Naive B cell (primary cell): ENCODE measurements at regions not wholly inside any gene's neighbourhood (a gene's known extent, or its start where the extent isn't known, plus 50 kb on each side); places are given as distances from the start of the nearest gene placed in this dataset.

Experiments used
- ATAC-seq, 2 donors: fragments of 150-1000 bp; cut with Tn5 transposase; 2 replicates each; pipeline ENCODE4 v1.10.0; 2021; ENCODE audit warnings: low read depth in 2 of 2, mild to moderate bottlenecking in 2 of 2, moderate library complexity in 2 of 2
- DNase-seq: peaks from one replicate; pipeline ENCODE4 v3.0.0; 2022
- H3K27ac Mint-ChIP-seq, 6 donors: one replicate each; pipeline ENCODE4 v1.8.0; 2020 to 2022; ENCODE audit warnings: mild to moderate bottlenecking in 6 of 6, mixed read lengths in 6 of 6, moderate library complexity in 5 of 6, inconsistent platforms in 2 of 6
- H3K27me3 Mint-ChIP-seq, 3 donors: one replicate each; pipeline ENCODE4 v1.8.0; 2021 to 2022; ENCODE audit warnings: mixed read lengths in 3 of 3, mild to moderate bottlenecking in 1 of 3
- H3K36me3 Mint-ChIP-seq, 2 donors: one replicate each; pipeline ENCODE4 v1.8.0; 2020 to 2022; ENCODE audit warnings: mixed read lengths in 2 of 2, inconsistent platforms in 1 of 2, mild to moderate bottlenecking in 1 of 2
- H3K4me1 Mint-ChIP-seq, 3 donors: one replicate each; pipeline ENCODE4 v1.8.0; 2020 to 2022; ENCODE audit warnings: mixed read lengths in 3 of 3, inconsistent platforms in 1 of 3, mild to moderate bottlenecking in 1 of 3, moderate library complexity in 1 of 3
- H3K4me3 Mint-ChIP-seq, 8 donors: one replicate each; pipeline ENCODE4 v1.8.0; 2020 to 2022; ENCODE audit warnings: mild to moderate bottlenecking in 8 of 8, mixed read lengths in 8 of 8, moderate library complexity in 8 of 8, inconsistent platforms in 2 of 8
- H3K9me3 Mint-ChIP-seq, 7 donors: one replicate each; pipeline ENCODE4 v1.8.0; 2020 to 2022; ENCODE audit warnings: mixed read lengths in 7 of 7, mild to moderate bottlenecking in 5 of 7, inconsistent platforms in 2 of 7, moderate library complexity in 1 of 7

DNA sequence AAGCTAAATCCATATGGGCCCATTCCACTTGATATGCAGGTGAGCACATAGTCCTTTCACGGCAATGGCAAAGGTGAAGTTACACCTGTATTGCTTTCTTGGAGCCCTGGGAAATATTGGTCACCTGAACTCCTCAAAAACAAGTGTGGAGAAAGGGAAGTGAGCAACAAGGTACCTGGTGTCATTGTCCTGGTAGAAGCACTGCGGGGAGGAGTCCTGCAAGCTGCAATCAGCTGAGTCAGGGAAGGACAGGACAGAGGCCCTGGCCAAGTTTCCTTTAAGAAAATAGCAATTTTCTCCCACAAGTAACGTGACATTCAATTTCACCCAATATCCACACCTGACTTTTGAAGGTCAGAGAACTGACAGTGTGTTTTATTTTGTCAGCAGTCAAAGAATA, 389.1 kb downstream of the IRS2 start:
- ATAC-seq = no peak
- DNase-seq = no peak
- Mint-ChIP-seq H3K27me3 (peaks cover 0 to 15% (median 0%) of the 10 kb centered on the region in 3 donors), H3K9me3 (peaks cover 0 to 14% (median 4%) of the 10 kb centered on the region in 7 donors), H3K36me3 (no peaks in the 10 kb centered on the region), H3K4me1 (no peaks in the 10 kb centered on the region), H3K4me3 (no peak overlapping the region), H3K27ac (no peak overlapping the region)

GRCh38 chr13:109396266-109396665, 390.1 kb downstream of the IRS2 start:
- peaks cover 0 to 15% (median 0%) of the 10 kb centered on the region in 3 donors for H3K27me3 Mint-ChIP-seq
- H3K4me3 Mint-ChIP-seq = no peak overlapping the region
- ATAC-seq (no peak), DNase-seq (no peak)
- H3K9me3 Mint-ChIP-seq = peaks cover 0 to 18% (median 3%) of the 10 kb centered on the region in 7 donors
- H3K36me3 Mint-ChIP-seq = no peaks in the 10 kb centered on the region
- no peak overlapping the region for H3K27ac Mint-ChIP-seq
- no peaks in the 10 kb centered on the region for H3K4me1 Mint-ChIP-seq

DNA sequence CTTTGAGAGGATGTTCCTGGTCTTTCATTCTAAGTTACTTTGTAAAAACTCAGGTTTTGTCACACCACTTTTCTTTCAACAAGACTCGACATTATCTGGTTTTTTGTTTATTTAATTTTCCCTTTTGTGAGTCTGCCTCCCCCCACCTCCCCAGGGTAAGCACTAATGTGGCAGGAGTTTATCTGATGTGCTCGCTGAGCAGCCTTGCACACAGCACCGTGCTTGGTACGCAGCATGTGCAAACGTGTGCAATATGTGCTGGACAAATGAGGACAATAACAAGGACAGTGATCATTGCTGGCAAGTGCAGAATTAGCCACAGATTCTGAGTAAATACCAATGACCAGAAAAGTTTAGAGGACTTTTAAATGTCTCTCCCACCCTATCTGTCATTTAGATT, 391.4 kb downstream of the IRS2 start:
- H3K9me3 Mint-ChIP-seq = peaks cover 0 to 18% (median 4%) of the 10 kb centered on the region in 7 donors
- no peak for DNase-seq
- no peak overlapping the region for H3K27ac Mint-ChIP-seq
- no peak for ATAC-seq
- H3K36me3 Mint-ChIP-seq = no peaks in the 10 kb centered on the region
- no peak overlapping the region for H3K4me3 Mint-ChIP-seq
- no peaks in the 10 kb centered on the region for H3K4me1 Mint-ChIP-seq
- peaks cover 0 to 15% (median 0%) of the 10 kb centered on the region in 3 donors for H3K27me3 Mint-ChIP-seq

DNA sequence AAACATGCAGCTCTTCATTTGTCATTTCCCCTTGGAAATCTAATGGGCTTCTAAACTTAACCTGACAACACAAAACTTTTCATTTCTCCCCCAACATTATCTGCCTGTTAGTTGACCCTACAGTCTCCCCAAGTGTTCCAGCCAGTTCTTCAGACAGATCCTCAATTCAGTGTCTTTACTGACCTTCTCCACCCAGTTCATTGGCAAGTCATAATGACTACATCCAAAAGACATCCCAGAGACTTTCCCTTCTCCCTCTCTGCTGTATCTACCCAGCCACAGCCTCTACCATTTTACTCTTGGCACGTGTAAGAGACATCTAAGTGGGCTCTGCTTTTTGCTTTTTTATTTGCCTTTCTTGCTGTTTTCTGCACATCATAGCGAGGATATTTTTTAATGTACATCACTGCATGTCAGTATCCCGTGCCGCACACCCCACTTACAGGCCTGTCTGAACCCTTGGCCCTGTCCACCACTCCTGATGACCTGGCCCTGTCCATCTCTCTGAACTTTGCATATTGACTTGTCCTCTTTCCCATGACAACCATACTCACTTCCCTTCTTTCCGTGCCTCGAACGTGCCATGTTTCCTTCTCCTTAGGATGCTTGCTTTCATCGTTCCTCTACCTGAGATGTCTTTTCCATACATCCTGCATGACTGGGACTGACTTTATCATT, 391.9 kb downstream of the IRS2 start:
- DNase-seq = no peak
- no peak for ATAC-seq
- Mint-ChIP-seq H3K4me1 (no peaks in the 10 kb centered on the region), H3K27me3 (peaks cover 0 to 15% (median 0%) of the 10 kb centered on the region in 3 donors), H3K9me3 (peaks cover 0 to 18% (median 4%) of the 10 kb centered on the region in 7 donors), H3K27ac (no peak overlapping the region), H3K36me3 (no peaks in the 10 kb centered on the region), H3K4me3 (no peak overlapping the region)

DNA sequence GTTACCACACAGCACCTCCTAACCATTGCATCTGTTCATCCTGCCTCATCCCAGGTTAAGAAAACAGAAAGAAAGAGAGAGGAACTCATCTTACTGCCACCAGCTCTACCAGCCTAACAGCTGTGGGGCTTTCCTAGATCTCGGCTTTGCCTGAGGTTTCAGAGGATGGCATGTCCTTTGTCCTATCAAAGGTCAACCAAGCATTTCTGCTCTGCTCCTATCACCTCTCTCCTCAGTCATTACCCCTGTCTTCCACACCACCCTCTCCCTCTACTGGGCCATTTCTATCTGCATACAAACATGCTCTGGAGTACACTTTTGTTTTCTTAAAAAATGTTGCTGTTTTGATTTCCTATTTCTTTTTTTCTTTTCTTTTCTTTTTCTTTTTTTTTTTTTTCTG, 393.3 kb downstream of the IRS2 start:
- Mint-ChIP-seq H3K4me1 (no peaks in the 10 kb centered on the region), H3K4me3 (no peak overlapping the region), H3K27ac (no peak overlapping the region), H3K27me3 (peaks cover 0 to 8% (median 0%) of the 10 kb centered on the region in 3 donors), H3K9me3 (peaks cover 0 to 18% (median under 1%) of the 10 kb centered on the region in 7 donors), H3K36me3 (no peaks in the 10 kb centered on the region)
- no peak for DNase-seq
- no peak for ATAC-seq

- H3K9me3 Mint-ChIP-seq = peaks cover 0 to 14% (median 1%) of the 10 kb centered on the region in 7 donors
- H3K27ac Mint-ChIP-seq = no peak overlapping the region
- DNase-seq = no peak
- H3K27me3 Mint-ChIP-seq = peaks cover 0 to 4% (median 0%) of the 10 kb centered on the region in 3 donors
- H3K4me1 Mint-ChIP-seq = no peaks in the 10 kb centered on the region
- H3K4me3 Mint-ChIP-seq = no peak overlapping the region
- no peaks in the 10 kb centered on the region for H3K36me3 Mint-ChIP-seq
- no peak for ATAC-seq
Observed at GRCh38 chr13:109390391-109390790, 396.0 kb downstream of the IRS2 start.

- Mint-ChIP-seq H3K4me1 (no peaks in the 10 kb centered on the region), H3K27me3 (peaks cover 0 to 6% (median 0%) of the 10 kb centered on the region in 3 donors), H3K4me3 (no peak overlapping the region), H3K36me3 (no peaks in the 10 kb centered on the region), H3K27ac (no peak overlapping the region), H3K9me3 (peaks cover 0 to 14% (median 2%) of the 10 kb centered on the region in 7 donors)
- ATAC-seq (no peak), DNase-seq (no peak)
Observed at GRCh38 chr13:109389892-109390345, 396.5 kb downstream of the IRS2 start.

DNA sequence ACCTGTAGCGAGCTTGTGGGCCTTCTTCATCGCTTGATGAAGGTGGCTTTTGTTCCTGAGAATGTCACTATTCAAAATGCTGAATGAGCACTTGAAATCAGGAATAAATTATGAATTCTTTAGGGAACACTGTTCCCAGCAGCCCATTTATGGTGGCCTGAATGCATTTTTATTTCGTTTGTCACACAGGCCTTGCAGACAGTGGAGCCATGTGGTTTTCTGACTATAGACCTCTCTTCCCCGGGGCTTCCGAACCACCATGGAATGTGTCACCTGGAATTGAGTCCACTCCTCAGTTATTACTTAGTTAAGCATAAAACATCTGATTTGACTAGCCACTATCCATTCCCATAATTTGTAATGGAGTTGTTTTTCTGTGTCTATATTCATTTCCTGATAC, 396.9 kb downstream of the IRS2 start:
- Mint-ChIP-seq H3K36me3 (no peaks in the 10 kb centered on the region), H3K4me1 (no peaks in the 10 kb centered on the region), H3K27ac (no peak overlapping the region), H3K9me3 (peaks cover 0 to 14% (median 2%) of the 10 kb centered on the region in 7 donors), H3K4me3 (no peak overlapping the region), H3K27me3 (peaks cover 0 to 4% (median 0%) of the 10 kb centered on the region in 3 donors)
- DNase-seq (no peak), ATAC-seq (no peak)

- DNase-seq = no peak
- Mint-ChIP-seq H3K27me3 (peaks cover 0 to 4% (median 0%) of the 10 kb centered on the region in 3 donors), H3K27ac (no peak overlapping the region)
Observed at GRCh38 chr13:109387471-109387870, 398.9 kb downstream of the IRS2 start.

DNA sequence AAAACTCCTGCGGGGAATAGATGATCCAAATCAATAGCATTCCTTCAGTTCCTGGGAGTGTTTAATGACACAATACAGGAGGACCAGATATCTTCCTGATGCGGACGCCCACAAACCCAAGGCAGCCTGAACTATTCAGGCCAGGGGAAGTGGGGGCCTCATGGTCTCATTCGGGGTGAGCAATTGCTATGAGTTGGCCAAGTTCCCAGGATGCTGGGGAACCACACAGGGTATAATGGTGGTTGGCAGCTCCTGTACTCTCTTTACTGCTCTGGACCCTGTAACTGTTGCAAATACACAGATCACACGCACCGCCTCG, 401.2 kb downstream of the IRS2 start:
- ATAC-seq (no peak), DNase-seq (no peak)
- H3K36me3 Mint-ChIP-seq = no peaks in the 10 kb centered on the region
- peaks cover 0 to 4% (median 0%) of the 10 kb centered on the region in 3 donors for H3K27me3 Mint-ChIP-seq
- no peak overlapping the region for H3K27ac Mint-ChIP-seq
- no peak overlapping the region for H3K4me3 Mint-ChIP-seq
- H3K9me3 Mint-ChIP-seq = peaks cover 0 to 5% (median 2%) of the 10 kb centered on the region in 7 donors
- H3K4me1 Mint-ChIP-seq = no peaks in the 10 kb centered on the region

More at GRCh38 chr13:109387471-109387870, 398.9 kb downstream of the IRS2 start:
- Mint-ChIP-seq H3K4me3 (no peak overlapping the region), H3K36me3 (no peaks in the 10 kb centered on the region), H3K4me1 (no peaks in the 10 kb centered on the region), H3K9me3 (peaks cover 0 to 10% (median 2%) of the 10 kb centered on the region in 7 donors)
- no peak for ATAC-seq

DNA sequence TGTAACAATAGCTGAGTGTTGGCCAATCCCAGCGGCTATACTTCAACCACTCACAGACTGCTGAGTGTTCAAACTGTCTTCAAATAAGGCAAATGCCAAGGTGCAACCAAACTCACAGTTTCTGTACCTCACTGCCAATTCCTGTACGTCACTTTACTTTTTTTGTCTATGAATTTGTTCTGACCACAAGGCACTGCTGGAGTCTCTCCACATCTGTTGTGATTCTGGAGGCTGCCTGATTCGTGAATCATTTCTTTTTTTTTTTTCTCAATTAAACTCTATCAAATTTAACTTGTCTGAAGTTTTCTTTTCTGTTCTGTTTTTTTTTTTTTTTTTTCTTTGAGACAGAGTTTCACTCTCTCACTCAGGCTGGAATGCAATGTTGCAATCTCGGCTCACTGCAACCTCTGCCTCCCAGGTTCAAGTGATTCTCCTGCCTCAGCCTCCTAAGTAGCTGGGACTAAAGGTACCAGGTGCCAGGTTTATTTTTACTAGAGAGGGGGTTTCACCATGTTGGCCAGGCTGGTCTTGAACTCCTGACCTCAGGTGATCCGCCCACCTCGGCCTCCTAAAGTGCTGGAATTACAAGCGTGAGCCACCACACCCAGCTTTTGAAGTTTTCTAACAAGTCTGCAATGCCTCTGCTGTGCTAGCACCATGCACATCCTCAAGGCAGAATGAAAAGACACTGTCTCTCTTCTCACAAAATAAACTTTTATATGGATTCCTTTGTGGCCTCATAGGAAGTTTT, 401.7 kb downstream of the IRS2 start:
- peaks cover 0 to 6% (median 0%) of the 10 kb centered on the region in 3 donors for H3K27me3 Mint-ChIP-seq
- ATAC-seq (no peak), DNase-seq (no peak)
- H3K4me3 Mint-ChIP-seq = no peak overlapping the region
- H3K4me1 Mint-ChIP-seq = no peaks in the 10 kb centered on the region
- no peak overlapping the region for H3K27ac Mint-ChIP-seq
- no peaks in the 10 kb centered on the region for H3K36me3 Mint-ChIP-seq
- H3K9me3 Mint-ChIP-seq = peaks cover 0 to 5% (median 2%) of the 10 kb centered on the region in 7 donors

DNA sequence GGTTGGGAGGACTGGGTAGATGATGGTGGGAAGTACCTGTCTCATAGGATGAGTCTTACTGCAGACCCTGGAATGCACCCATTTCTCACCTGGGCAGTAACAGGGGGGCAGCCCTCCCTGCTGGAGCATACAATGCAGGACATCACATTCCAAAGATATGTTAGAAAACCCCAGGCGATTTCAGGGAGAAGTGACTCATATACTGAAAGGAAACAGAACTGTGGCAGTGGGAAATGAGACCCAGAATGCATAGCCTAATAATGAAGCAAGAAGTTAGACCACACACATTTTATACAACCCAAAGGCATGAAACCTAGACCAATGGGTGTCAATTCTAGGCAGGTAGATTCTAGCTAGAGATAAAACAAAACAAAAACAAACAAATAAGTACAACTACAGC, 402.7 kb downstream of the IRS2 start:
- Mint-ChIP-seq H3K27me3 (peaks cover 0 to 12% (median 0%) of the 10 kb centered on the region in 3 donors), H3K9me3 (peaks cover 0 to 5% (median 2%) of the 10 kb centered on the region in 7 donors), H3K27ac (no peak overlapping the region), H3K4me1 (no peaks in the 10 kb centered on the region), H3K36me3 (no peaks in the 10 kb centered on the region), H3K4me3 (no peak overlapping the region)
- ATAC-seq = no peak
- DNase-seq = no peak

GRCh38 chr13:109381546-109382180, 404.7 kb downstream of the IRS2 start:
- peaks cover 0 to 5% (median 3%) of the 10 kb centered on the region in 7 donors for H3K9me3 Mint-ChIP-seq
- no peak for ATAC-seq
- H3K36me3 Mint-ChIP-seq = no peaks in the 10 kb centered on the region
- no peak overlapping the region for H3K4me3 Mint-ChIP-seq
- no peak for DNase-seq
- no peaks in the 10 kb centered on the region for H3K4me1 Mint-ChIP-seq
- no peak overlapping the region for H3K27ac Mint-ChIP-seq
- peaks cover 0 to 16% (median 0%) of the 10 kb centered on the region in 3 donors for H3K27me3 Mint-ChIP-seq
